ENCODE measurements at regions not wholly inside any gene's neighbourhood (a gene's known extent, or its start where the extent isn't known, plus 50 kb on each side); places are given as distances from the start of the nearest gene placed in this dataset.
A peak's percentile ranks its signal among the peaks of the same experiment; 100 is the strongest.

- H3K4me3 ChIP-seq (ENCODE audit: insufficient read depth, low read depth, low read length) = no peak overlapping the region
- no peak overlapping the region for H2AFZ ChIP-seq (ENCODE audit: low read depth, low read length)
- H3K27ac ChIP-seq (ENCODE audit: low read depth, low read length) = no peak overlapping the region
- Mint-ChIP-seq H3K4me3 (ENCODE audit: unreplicated experiment) (no peak overlapping the region), H3K4me1 (ENCODE audit: low read depth, unreplicated experiment) (no peaks in the 10 kb centered on the region), H3K36me3 (ENCODE audit: low read depth, unreplicated experiment) (no peaks in the 10 kb centered on the region), H3K9me3 (ENCODE audit: unreplicated experiment) (no peaks in the 10 kb centered on the region), H3K27me3 (ENCODE audit: low read depth, unreplicated experiment) (no peaks in the 10 kb centered on the region), H3K27ac (ENCODE audit: unreplicated experiment) (no peak overlapping the region)
- no peaks in the 10 kb centered on the region for H3K36me3 ChIP-seq (ENCODE audit: insufficient read depth, low read length)
- H4K20me1 ChIP-seq (ENCODE audit: insufficient read depth, low read length) = no peaks in the 10 kb centered on the region
- H3K27me3 ChIP-seq (ENCODE audit: insufficient read depth, low read length) = no peaks in the 10 kb centered on the region
- H3K9me3 ChIP-seq (ENCODE audit: insufficient read depth, low read depth, low read length) = peaks cover 5% of the 10 kb centered on the region
- H3K4me2 ChIP-seq (ENCODE audit: low read length) = no peak overlapping the region
- no peak for DNase-seq (ENCODE audit: low read depth)
- TF ChIP-seq CTCF (IDR thresholded peaks at IDR 0.05; ENCODE audit: insufficient read depth, low read depth, low read length) (no peak), EZH2 (IDR thresholded peaks at IDR 0.05; ENCODE audit: insufficient read depth, low read length) (no peak)
- H3K79me2 ChIP-seq (ENCODE audit: insufficient read depth, low read length) = no peaks in the 10 kb centered on the region
- FAIRE-seq = no peak
- no peaks in the 10 kb centered on the region for H3K4me1 ChIP-seq (ENCODE audit: insufficient read depth, low read length)
- no peak overlapping the region for H3K9ac ChIP-seq (ENCODE audit: low read length)
These were observed 349.7 kb downstream of the KIF20B start for GRCh38 chr10:90051053-90051452.

GRCh38 chr10:90051474-90051873 is 350.1 kb downstream of the KIF20B start:
- Histone ChIP-seq H2AFZ (ENCODE audit: low read depth, low read length) (no peak overlapping the region), H3K4me3 (ENCODE audit: insufficient read depth, low read depth, low read length) (no peak overlapping the region), H3K9me3 (ENCODE audit: insufficient read depth, low read depth, low read length) (peaks cover 5% of the 10 kb centered on the region), H3K27me3 (ENCODE audit: insufficient read depth, low read length) (no peaks in the 10 kb centered on the region), H4K20me1 (ENCODE audit: insufficient read depth, low read length) (no peaks in the 10 kb centered on the region), H3K9ac (ENCODE audit: low read length) (no peak overlapping the region), H3K4me1 (ENCODE audit: insufficient read depth, low read length) (no peaks in the 10 kb centered on the region), H3K4me2 (ENCODE audit: low read length) (no peak overlapping the region), H3K79me2 (ENCODE audit: insufficient read depth, low read length) (no peaks in the 10 kb centered on the region), H3K27ac (ENCODE audit: low read depth, low read length) (no peak overlapping the region), H3K36me3 (ENCODE audit: insufficient read depth, low read length) (no peaks in the 10 kb centered on the region)
- DNase-seq (ENCODE audit: low read depth) = peak; percentile 28
- no peak for FAIRE-seq
- no peak for TF ChIP-seq CTCF (IDR thresholded peaks at IDR 0.05; ENCODE audit: insufficient read depth, low read depth, low read length)
- TF ChIP-seq EZH2 (IDR thresholded peaks at IDR 0.05; ENCODE audit: insufficient read depth, low read length) = no peak
- no peak overlapping the region for H3K4me3 Mint-ChIP-seq (ENCODE audit: unreplicated experiment)
- H3K27ac Mint-ChIP-seq (ENCODE audit: unreplicated experiment) = no peak overlapping the region
- no peaks in the 10 kb centered on the region for H3K9me3 Mint-ChIP-seq (ENCODE audit: unreplicated experiment)
- no peaks in the 10 kb centered on the region for H3K36me3 Mint-ChIP-seq (ENCODE audit: low read depth, unreplicated experiment)
- no peaks in the 10 kb centered on the region for H3K4me1 Mint-ChIP-seq (ENCODE audit: low read depth, unreplicated experiment)
- H3K27me3 Mint-ChIP-seq (ENCODE audit: low read depth, unreplicated experiment) = no peaks in the 10 kb centered on the region

GRCh38 chr10:90062786-90063185 is 361.4 kb downstream of the KIF20B start:
- Histone ChIP-seq H3K9me3 (ENCODE audit: insufficient read depth, low read depth, low read length) (no peaks in the 10 kb centered on the region), H2AFZ (ENCODE audit: low read depth, low read length) (no peak overlapping the region), H3K79me2 (ENCODE audit: insufficient read depth, low read length) (no peaks in the 10 kb centered on the region), H4K20me1 (ENCODE audit: insufficient read depth, low read length) (no peaks in the 10 kb centered on the region), H3K4me3 (ENCODE audit: insufficient read depth, low read depth, low read length) (no peak overlapping the region), H3K4me1 (ENCODE audit: insufficient read depth, low read length) (peaks cover 7% of the 10 kb centered on the region), H3K27me3 (ENCODE audit: insufficient read depth, low read length) (no peaks in the 10 kb centered on the region), H3K4me2 (ENCODE audit: low read length) (no peak overlapping the region), H3K27ac (ENCODE audit: low read depth, low read length) (no peak overlapping the region), H3K36me3 (ENCODE audit: insufficient read depth, low read length) (no peaks in the 10 kb centered on the region), H3K9ac (ENCODE audit: low read length) (no peak overlapping the region)
- no peak for TF ChIP-seq CTCF (IDR thresholded peaks at IDR 0.05; ENCODE audit: insufficient read depth, low read depth, low read length)
- TF ChIP-seq EZH2 (IDR thresholded peaks at IDR 0.05; ENCODE audit: insufficient read depth, low read length) = no peak
- Mint-ChIP-seq H3K36me3 (ENCODE audit: low read depth, unreplicated experiment) (no peaks in the 10 kb centered on the region), H3K9me3 (ENCODE audit: unreplicated experiment) (no peaks in the 10 kb centered on the region), H3K4me1 (ENCODE audit: low read depth, unreplicated experiment) (no peaks in the 10 kb centered on the region), H3K27ac (ENCODE audit: unreplicated experiment) (no peak overlapping the region), H3K27me3 (ENCODE audit: low read depth, unreplicated experiment) (no peaks in the 10 kb centered on the region), H3K4me3 (ENCODE audit: unreplicated experiment) (no peak overlapping the region)
- peak; percentile 79 for DNase-seq (ENCODE audit: low read depth)
- FAIRE-seq = no peak
